Caki2 (cell line): ENCODE measurements at regions not wholly inside any gene's neighbourhood (a gene's known extent, or its start where the extent isn't known, plus 50 kb on each side); places are given as distances from the start of the nearest gene placed in this dataset.
A peak's percentile ranks its signal among the peaks of the same experiment; 100 is the strongest.

Source experiments
- DNase-seq: peaks from one replicate; pipeline ENCODE4 v3.0.0-alpha.2; 2015; ENCODE audit warnings: low read depth
- in situ Hi-C: cut with HindIII; loops from 2 replicates; pipeline ENCODE4 v1.10.0; 2016; ENCODE audit warnings: low sequenced_read_pairs, low pct_unique_long_range_greater_than_20kb, mixed read lengths

DNA sequence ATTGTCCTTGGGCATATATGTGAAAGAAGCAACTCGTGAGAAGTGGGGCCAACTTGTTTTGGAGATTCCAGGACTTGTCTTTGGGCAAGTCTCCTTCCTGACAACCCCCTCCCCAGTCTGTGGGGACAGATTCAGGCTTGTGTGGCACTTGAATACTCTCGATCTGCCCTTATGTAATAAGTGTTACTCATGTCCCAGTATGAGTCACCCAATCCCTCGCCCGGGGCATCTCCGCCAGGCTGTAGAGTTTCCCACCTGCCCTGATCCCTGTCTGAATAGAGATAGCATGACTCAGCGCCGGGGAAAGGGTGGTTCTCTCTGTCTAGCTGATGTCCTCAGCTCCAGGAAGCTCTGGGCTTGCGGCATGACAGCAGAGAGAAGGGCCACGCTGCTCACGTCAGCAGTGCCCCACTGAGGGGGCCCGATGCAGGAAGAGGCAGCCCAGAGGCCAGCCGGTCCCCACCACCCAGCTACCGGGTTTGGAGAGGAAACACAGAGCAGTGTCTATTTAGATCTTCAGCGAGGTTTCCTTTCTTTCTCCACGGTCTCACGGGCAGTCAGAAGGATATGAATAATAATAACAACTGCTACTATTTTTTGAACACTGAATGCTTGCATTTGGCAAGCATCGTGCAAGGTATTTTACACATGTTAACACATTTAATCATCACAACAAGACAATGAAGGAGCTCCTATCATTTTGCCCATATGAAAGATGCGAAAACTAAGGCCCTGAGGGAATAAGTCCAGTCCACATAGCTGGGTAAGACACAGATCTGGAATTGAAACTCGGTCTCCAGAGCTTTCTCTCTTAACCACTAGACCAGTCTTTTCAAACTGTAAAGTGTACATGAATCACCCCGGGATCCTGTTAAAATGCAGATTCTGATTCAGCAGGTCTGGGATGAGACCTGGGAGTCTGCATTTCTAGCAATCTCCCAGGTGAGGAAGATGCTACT is 426.7 kb upstream of the MAF start:
- DNase-seq: peak; percentile 95
- in situ Hi-C loops: no loop called here

DNA sequence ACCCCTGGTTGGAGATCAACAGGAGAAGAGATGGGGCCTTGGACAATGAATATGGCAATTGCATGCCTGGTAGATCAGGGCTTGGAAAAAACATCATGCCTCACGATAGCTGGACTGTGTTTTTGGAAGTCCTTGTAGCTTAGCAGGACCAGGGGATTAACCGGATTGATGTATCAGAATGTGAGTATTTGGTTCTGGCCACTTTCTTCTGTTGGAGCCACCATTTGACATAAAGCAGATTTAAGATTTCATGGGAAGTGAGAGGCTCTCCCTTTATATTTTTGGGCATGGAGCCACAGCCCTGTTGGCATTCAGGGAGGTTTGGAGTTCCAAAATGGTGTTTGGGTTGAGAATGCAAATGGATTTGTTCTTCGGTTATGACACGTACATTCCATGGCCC is 424.7 kb upstream of the MAF start:
- in situ Hi-C loops: no loop called here
- DNase-seq: no peak

DNA sequence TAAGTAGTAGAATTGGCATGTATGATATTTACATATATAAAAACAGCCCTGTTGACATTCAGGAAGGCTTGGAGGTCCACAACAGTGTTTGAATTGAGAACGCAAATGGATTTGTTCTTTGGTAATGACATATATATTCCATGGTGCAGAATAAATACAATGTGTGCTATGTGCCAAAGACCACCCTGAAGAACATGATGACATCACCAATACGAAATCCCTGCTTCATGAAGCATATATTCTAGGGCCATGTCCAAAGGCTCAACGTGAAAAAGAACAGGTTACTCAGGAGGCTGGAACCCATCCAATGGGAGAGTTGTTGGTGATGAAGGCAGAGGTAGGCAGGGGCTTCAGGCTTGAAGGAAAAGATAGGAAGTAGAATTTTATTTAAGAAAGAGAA is 423.9 kb upstream of the MAF start:
- no peak for DNase-seq
- in situ Hi-C loops: no loop called here

GRCh38 chr16:80023865-80024264 is 423.3 kb upstream of the MAF start:
- peak; percentile 54 for DNase-seq
- in situ Hi-C loops: no loop called here

DNA sequence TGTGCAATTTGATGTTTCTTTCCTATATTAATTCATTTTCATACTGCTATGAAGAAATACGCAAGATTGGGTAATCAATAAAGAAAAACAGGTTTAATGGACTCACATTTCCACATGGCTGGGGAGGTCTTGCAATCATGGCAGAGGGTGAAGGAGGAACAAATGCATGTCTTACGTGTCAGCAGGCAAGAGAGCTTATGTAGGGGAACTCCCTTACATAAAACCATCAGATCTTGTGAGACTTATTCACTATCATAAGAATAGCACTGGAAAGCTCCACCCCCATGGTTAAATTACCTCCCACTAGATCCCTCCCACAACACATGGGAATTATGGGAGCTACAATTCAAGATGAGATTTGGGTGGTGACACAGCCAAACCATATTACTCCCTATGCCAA is 418.9 kb upstream of the MAF start:
- no peak for DNase-seq
- in situ Hi-C loops: no loop called here

DNA sequence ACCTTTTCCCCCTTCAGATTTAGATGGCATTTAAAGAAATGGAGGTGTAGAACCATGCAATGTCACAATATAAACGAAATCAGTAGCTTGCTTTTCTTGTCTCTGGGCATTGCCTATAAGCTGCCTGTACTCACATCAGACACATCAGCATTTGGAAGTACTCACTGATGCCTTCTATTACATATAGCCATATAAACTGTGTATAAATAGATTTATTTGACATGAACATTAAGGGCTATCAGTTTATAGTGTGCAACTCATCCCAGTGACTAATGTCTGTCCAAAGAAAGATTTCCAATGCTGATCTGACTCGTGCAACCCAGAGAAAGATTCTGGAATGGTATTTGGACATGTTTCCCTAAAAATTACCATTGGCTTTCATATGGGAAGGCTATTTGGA is 417.9 kb upstream of the MAF start:
- no peak for DNase-seq
- in situ Hi-C loops: no loop called here

DNA sequence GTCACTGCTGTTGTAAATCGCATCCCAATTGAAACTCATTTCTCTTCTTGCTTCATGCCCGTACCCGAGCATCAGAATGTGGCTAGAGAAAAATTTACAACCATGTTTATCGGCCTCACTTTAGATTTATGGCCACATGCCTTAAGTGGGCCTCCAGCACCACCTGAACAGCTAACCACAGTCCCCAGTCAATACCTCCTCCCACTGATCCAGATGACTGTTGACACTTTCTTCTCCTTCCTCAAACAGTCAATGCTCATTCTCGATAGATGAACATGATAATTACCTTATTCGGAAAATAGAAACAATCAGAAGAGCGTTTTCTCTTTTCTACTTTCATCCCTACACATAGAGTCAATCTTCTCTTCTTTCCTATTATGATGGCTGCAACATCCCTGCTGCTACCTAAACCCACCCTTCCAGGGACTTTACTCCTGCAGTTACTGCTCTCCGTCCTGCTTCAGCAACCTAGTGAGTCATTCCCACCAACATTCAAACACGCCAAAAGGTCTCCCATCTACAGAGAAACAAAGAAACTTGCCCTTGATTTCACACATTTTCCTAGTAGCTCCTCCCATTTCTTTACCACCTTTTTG is 416.3 kb upstream of the MAF start:
- no peak for DNase-seq
- in situ Hi-C loops: no loop called here

DNA sequence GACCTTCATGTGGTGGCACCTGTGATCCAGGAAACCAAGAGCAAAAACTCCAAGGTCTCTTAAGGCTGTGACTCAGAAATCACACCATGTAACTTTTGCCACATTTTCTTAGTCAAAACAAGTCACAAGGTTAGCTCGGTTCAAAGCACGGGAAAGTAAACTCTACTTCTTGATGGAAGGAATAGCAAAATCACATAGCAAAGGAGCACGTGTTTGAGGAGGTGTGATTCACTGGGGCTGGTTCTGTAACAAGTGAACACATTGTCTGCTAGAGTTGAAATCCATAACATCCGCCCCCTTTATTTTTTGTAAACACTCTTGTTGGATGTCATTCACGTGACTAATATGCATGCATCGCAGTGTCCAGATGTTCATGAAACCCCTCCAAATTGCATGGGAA is 415.0 kb upstream of the MAF start:
- peak; percentile 61 for DNase-seq
- in situ Hi-C loops: no loop called here

GRCh38 chr16:80014241-80014939 is 413.9 kb upstream of the MAF start:
- in situ Hi-C loops: no loop called here
- no peak for DNase-seq

DNA sequence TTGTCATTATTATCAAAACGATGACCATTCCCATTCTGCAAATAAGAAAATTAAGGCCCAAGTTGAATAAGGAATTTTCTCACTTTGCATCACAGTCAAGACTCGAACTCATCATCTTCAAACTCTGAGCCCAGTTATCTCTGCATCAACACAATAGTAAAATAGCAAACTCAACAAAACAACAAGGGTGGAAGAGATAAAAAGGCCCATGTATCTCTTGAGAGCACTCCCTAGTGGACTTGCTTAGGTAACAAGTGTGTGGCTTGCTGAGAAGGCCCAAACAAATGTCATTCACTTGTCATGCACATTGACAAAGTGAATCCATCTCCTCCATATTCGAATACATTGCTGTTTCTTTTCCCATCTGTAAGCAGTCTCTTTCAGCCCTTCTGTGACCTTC is 412.0 kb upstream of the MAF start:
- DNase-seq: no peak
- in situ Hi-C loops: no loop called here

DNA sequence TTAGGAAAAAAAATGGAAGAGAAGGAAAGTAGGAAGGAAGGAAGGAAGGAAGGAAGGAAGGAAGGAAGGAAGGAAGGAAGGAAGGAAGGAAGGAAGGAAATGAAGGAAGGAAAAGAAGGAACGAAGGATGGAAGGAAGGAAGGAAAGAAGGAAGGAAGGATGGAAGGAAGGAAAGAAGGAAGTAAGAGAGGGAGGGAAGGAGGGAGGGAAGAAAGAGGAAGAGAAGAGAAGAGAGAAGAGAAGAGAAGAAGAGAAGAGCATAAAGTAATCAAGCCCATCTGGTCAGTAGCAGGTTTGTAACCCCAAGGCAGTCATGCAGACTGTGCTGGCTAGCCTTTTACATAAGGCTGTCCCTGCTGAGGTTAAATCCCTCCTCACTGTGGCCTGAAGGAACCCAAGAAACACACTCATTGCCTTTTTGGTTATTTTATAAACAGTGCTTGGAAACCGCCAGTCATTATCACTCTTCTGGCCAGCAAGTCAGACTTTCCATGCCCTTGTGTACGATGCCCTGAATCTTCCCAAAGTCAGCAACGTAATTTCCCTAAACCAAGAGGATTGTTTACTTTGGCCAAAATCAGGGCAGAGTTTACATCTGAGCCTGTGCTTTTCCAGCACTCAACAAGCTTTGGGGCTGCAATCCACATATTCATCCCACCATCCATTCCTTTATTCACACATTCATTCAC is 409.6 kb upstream of the MAF start:
- in situ Hi-C loops: no loop called here
- DNase-seq: no peak

GRCh38 chr16:80008857-80009256 is 408.3 kb upstream of the MAF start:
- DNase-seq: no peak
- in situ Hi-C loops: no loop called here

DNA sequence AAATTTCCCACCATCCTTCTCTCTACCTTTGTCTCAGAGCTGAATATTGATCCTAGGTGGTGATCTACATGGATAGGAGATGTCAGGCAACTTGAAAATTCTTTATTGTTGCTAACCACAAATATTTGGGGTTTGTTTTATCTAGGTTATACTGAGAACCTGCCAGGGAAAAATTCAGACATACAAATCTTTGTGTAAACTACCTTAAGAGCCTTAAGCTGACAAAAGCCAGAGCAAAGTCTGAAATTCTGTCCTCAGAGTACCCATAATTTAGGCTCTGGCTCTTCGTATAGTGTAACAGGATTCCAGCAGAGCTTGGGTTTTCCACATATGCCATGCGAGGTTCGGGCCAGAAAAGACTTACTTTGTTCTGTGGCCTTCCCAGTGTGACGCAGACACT is 406.7 kb upstream of the MAF start:
- in situ Hi-C loops: no loop called here

DNA sequence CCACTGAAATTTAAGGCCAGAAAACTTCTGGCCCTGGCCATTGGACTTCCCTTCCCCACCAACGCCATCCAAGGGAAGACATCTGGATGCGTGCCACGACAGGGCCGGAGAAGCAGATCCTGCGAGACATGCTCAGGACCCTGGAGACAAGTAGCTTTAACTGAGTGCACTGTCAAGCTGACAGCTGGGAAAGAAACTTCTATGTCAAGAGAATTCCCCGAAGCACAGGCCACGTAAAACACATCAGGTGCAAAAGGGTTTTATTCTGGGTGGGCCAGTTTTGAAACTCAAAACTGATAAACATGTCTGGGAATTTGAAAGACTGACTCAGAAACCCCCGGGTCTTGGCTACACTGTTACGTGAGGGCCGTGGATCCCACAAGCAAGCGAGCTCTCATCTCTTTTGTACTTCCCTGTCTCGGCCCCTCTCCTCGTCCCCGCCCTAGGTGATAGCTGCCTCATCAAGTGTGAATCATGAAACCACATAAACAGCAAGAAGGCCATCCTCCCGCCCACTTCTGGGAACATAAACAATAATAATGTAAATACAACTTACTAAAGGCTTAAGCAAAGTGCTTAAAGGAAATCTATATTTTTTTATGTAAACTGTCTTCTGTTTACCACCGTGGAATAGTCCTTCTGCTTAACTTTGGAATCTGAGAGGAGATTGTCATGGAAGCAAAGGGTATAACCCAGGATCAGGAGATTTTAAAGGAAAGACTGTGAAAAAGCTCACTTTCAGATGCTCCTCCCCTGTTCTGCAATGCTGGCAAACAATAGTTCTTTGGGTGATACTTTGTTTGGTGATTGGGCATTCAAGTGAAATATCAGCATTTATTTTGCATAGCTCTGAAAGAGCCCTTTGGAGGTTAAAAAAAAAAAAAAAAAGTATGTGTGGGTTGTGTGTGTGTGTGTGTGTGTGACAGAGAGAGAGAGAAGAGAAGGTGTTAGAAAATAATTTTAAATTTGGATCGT is 406.0 kb upstream of the MAF start:
- peak; percentile 45 for DNase-seq
- in situ Hi-C loops: no loop called here

More for the DNA sequence above, 406.7 kb upstream of the MAF start:
- no peak for DNase-seq

GRCh38 chr16:80004113-80004512 is 403.6 kb upstream of the MAF start:
- DNase-seq: no peak
- in situ Hi-C loops: no loop called here

DNA sequence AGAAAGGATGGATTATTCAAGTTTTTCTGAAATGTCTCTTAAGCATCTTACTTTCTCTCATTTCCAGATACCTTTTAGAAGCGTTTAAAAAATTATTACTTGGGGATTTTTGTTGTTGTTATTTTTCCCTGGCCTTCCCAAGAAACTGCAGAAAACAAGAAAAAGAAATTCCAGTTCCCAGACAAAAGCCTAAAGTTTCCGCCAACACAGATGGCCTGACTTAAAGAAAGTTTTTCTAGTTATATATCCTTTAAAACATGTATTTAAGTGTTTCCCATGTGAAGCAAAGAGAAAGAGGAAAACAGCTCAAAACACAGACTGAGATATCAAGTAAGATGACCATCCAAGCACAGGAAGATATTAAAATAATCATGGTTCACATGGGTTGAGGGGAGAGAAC is 401.7 kb upstream of the MAF start:
- in situ Hi-C loops: no loop called here
- DNase-seq: no peak

DNA sequence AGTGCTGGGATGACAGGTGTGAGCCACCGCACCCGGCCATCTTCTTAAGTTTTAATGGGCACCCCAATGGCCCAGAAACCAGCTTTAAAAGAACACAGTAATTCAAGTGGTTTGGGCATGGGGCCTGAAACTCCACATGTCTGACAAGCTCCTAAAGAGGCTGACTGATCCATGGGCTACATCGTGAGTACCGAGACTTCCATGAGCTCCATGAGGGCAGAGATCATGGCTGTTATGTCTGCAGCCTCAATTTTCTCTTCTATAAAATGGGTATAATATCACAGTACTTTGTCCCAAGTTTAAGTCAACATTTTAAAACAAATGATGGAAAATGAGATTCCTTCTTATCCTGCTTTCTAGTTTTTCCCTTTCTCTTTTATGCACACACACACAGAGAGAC is 397.6 kb upstream of the MAF start:
- in situ Hi-C loops: no loop called here
- no peak for DNase-seq

DNA sequence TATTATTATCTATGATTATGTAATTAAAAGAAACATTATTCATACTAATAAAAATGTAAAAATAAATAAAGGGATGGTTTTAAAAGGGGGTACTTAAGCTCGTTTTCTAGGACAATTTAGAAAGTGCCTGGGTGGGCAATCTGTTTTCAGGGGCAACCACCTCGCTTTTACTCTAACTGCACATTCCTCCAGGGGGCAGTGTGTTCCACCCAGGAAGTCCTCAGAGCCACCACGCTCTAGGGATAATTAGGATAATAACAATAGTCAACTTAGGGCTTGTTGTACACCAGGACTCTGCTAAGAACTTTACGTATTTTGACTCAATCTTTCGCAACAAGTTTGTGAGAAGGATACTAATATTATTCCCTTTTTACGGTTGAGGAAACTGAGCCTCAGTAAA is 396.7 kb upstream of the MAF start:
- DNase-seq: no peak
- in situ Hi-C loops: no loop called here
